Aorta (tissue), 5 donors: ENCODE measurements at regions not wholly inside any gene's neighbourhood (a gene's known extent, or its start where the extent isn't known, plus 50 kb on each side); places are given as distances from the start of the nearest gene placed in this dataset.

Experiments
- ATAC-seq: fragments of 200-7000 bp; cut with Tn5 transposase; one replicate; pipeline ENCODE4 v1.9.1; 2022; ENCODE audit warnings: moderate library complexity; ENCODE audit not compliant: low FRiP score
- DNase-seq, 2 donors: peaks; one replicate each; pipeline ENCODE4 v3.0.0-alpha.2; 2020
- H3K27ac ChIP-seq, 2 donors: one replicate each; pipeline ENCODE4 v1.5.1; 2013; ENCODE audit warnings: low read length in 2 of 2, mild to moderate bottlenecking in 2 of 2, moderate library complexity in 2 of 2, control low read depth in 1 of 2, inconsistent platforms in 1 of 2, low read depth in 1 of 2
- H3K27me3 ChIP-seq, 2 donors: one replicate each; pipeline ENCODE4 v1.6.1; 2013; ENCODE audit warnings: control low read depth in 1 of 2, low read length in 1 of 2, mild to moderate bottlenecking in 1 of 2, moderate library complexity in 1 of 2; ENCODE audit not compliant: insufficient read depth in 2 of 2, control insufficient read depth in 1 of 2
- H3K36me3 ChIP-seq, 2 donors: one replicate each; pipeline ENCODE4 v1.6.1; 2013; ENCODE audit warnings: control low read depth in 1 of 2, low read length in 1 of 2, mild to moderate bottlenecking in 1 of 2; ENCODE audit not compliant: insufficient read depth in 2 of 2, control insufficient read depth in 1 of 2
- H3K4me1 ChIP-seq, 2 donors: one replicate each; pipeline ENCODE4 v1.6.1; 2013; ENCODE audit warnings: low read length in 2 of 2, control low read depth in 1 of 2, mild to moderate bottlenecking in 1 of 2, moderate library complexity in 1 of 2; ENCODE audit not compliant: insufficient read depth in 2 of 2, control insufficient read depth in 1 of 2
- H3K4me3 ChIP-seq, 2 donors: one replicate each; pipeline ENCODE4 v1.5.1; 2013; ENCODE audit warnings: low read length in 2 of 2, control low read depth in 1 of 2, mild to moderate bottlenecking in 1 of 2
- H3K9me3 ChIP-seq: one replicate; pipeline ENCODE4 v1.6.1; 2013; ENCODE audit warnings: mild to moderate bottlenecking, low read length; ENCODE audit not compliant: control insufficient read depth
- WGBS, 2 donors: extraction: QIAGEN DNeasy Blood & Tissue Kit; methylation state at CpG; one replicate each; pipeline ENCODE4 v1.1.7; 2013; 5-methylcytosine and 5-hydroxymethylcytosine counted together
- intact Hi-C, 2 donors: fragments of 100-400 bp; cut with DNase I; formaldehyde crosslinking; loops; one replicate each; pipeline versions ENCODE4 v1.14.2 to v1.15.0; 2022
- donor health status: healthy with polysubstance abuse.
- donor health status: Bipolar disorder and iron deficiency.
- donor health status: DM: no; HTN: no; CAD: no.
- donor health status: DM: no; HTN: no; CAD: no.
- donor health status: DM: yes; HTN: yes; CAD: no.

DNA sequence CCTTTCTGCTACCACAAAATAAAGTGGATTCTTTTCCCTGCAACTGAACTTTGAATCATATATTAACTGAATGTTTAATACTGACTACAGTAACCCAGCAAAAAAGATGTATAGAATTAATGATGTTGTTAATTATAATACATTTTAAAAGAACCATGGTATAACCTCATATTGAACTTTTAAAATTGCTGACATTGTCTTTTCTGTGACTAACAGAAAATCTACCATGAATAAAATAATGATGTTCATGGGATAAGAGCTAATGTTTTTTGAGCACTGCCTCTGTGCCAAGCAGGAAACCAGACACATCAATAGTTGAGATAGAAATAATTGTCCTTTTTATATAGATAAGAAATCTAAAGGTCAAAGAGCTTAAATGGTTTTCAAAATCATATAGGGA, 691.9 kb downstream of the PDHA2 start:
- Histone ChIP-seq H3K4me1 (no peaks in the 10 kb centered on the region), H3K36me3 (no peaks in the 10 kb centered on the region), H3K9me3 (peaks cover 1% of the 10 kb centered on the region), H3K27me3 (no peaks in the 10 kb centered on the region), H3K27ac (no peak overlapping the region), H3K4me3 (no peak overlapping the region)
- no peak for DNase-seq
- intact Hi-C loops: no loop called here
- ATAC-seq: no peak

DNA sequence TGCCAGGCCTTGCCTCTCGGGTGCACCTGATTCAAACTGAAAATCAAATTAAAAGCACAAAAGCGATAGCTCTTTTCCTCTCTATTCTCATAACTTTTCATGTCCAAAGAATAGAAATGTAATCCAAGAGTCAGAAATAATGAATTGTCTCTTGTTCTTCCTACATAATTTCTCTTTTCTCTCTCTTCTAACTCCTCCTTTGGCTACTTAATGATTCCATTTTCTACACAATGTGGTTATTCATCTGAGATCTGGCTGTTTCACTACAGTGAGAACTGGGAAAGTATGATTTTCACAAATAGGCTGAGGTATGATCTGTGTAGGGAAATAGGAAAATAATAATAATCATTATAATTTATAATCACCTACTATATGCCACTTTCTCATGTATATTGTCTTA, 703.5 kb downstream of the PDHA2 start:
- 94 to 95% methylated on average over 2 of the region's 2 CpGs for WGBS, 2 donors
- Histone ChIP-seq H3K27me3 (no peaks in the 10 kb centered on the region), H3K27ac (no peak overlapping the region), H3K4me3 (no peak overlapping the region), H3K36me3 (no peaks in the 10 kb centered on the region), H3K9me3 (peaks cover 2% of the 10 kb centered on the region), H3K4me1 (no peaks in the 10 kb centered on the region)
- DNase-seq: no peak
- ATAC-seq: no peak
- intact Hi-C loops: no loop called here

DNA sequence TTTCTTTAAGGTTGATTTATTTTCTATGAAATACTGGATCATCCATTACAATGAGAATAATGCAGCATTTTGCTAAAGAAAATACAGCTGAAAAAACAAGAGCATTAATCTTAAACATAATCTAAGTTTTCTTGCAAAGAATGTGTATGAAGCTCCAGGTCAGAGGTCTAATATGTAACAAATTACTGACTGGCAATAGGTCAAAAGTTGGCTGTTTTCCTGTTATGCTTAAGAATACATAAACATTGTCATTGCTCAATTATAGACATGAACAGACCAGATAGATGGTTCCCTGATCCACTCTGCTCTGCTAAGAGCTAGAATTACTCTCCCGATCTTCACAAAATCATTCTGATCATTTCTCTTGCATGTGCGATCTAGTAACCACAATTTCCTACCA, 718.6 kb downstream of the PDHA2 start:
- no peak overlapping the region for H3K4me3 ChIP-seq
- ATAC-seq: no peak
- no peak for DNase-seq
- no peak overlapping the region for H3K27ac ChIP-seq
- H3K27me3 ChIP-seq: no peaks in the 10 kb centered on the region
- WGBS, 2 donors: 54 to 63% methylated on average over 2 of the region's 2 CpGs
- no peaks in the 10 kb centered on the region for H3K4me1 ChIP-seq
- peaks cover 1% of the 10 kb centered on the region for H3K9me3 ChIP-seq
- H3K36me3 ChIP-seq: no peaks in the 10 kb centered on the region
- intact Hi-C loops: no loop called here

DNA sequence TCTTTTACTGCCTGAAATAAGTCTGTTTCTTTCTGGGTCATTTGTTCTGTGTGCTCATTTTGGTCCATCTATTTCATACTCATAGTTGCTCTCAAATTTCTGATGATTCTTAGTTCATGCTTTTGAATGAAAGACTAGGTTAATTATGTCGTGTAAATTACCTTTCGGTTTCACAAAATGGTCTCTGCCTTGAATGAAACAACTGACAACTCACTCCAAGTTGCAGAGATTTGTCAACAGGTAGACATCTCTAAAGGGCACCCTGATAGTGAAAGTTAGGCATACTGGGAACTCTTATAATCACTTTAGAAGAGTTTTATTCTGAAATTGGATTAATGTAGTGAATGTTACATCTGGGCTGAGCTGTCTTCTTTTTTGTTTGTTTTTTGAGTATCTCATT, 726.9 kb downstream of the PDHA2 start:
- Histone ChIP-seq H3K4me1 (no peaks in the 10 kb centered on the region), H3K27ac (no peak overlapping the region), H3K4me3 (no peak overlapping the region), H3K36me3 (no peaks in the 10 kb centered on the region), H3K9me3 (no peaks in the 10 kb centered on the region), H3K27me3 (no peaks in the 10 kb centered on the region)
- 89 to 92% methylated on average over 2 of the region's 2 CpGs for WGBS, 2 donors
- ATAC-seq: no peak
- no peak for DNase-seq
- intact Hi-C loops: no loop called here

DNA sequence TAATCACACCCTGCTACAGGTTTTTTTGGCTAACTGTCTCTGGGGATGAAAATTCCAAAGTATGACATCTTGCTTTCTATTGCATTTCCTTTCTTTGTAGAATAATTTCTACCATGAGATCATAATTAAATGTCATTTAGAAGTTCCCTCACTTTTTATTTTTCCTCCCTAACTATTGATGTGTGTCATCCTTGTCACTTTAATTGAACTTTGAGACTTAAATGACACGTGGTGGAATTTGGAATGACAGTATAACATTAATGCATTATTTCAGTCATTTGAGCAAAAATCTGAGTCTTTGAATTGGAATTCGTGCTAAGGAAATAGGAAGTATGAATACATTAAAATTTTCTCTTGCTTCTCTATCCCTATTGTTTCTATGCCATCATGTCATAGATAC, 745.4 kb downstream of the PDHA2 start:
- no peak overlapping the region for H3K27ac ChIP-seq
- ATAC-seq (no peak), DNase-seq (no peak)
- H3K4me3 ChIP-seq: no peak overlapping the region
- 71 to 74% methylated on average over 2 of the region's 2 CpGs for WGBS, 2 donors
- H3K27me3 ChIP-seq: no peaks in the 10 kb centered on the region
- H3K4me1 ChIP-seq: no peaks in the 10 kb centered on the region
- intact Hi-C loops: no loop called here
- no peaks in the 10 kb centered on the region for H3K36me3 ChIP-seq
- H3K9me3 ChIP-seq: peaks cover 3% of the 10 kb centered on the region

DNA sequence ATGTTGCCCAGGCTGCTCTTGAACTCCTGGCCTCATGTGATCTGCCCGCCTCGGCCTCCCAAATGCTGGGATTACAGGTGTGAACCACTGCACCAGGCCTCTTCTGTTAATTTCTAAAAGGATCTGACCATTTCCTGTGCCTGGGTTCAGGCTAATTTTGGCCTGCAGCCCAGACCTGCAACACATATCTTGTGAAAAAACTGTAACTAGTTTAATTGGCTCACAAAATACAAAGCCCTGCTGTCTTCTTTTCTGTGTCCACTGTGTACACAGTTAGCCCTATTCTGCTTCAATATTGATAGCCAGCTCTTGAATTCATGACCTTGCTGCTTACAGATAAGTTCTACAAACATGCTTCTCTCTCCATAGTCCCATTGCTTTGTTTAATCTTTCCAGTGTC, 753.5 kb downstream of the PDHA2 start:
- intact Hi-C loops: no loop called here
- no peaks in the 10 kb centered on the region for H3K27me3 ChIP-seq
- no peaks in the 10 kb centered on the region for H3K9me3 ChIP-seq
- DNase-seq (no peak), ATAC-seq (no peak)
- 86 to 92% methylated on average over 2 of the region's 2 CpGs for WGBS, 2 donors
- no peaks in the 10 kb centered on the region for H3K36me3 ChIP-seq
- H3K4me1 ChIP-seq: no peaks in the 10 kb centered on the region
- H3K4me3 ChIP-seq: no peak overlapping the region
- H3K27ac ChIP-seq: no peak overlapping the region

DNA sequence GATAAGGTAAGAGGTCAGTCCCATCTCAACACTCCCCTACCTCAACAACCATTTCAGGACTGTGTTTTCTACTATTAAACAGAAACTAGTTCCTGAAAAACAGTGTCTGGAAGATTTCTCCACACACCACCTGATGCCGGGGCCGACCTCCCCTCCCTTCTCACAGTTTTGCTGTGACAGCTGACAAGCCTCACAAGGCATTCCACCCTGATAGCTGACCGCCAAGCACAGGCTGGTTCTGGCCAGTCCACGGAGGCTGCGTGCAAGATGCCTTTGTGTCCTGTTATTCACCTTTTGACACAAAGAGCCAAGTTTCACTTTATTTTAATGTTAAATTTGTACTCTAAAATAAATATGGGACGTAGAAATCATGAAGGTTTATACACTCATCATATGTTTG, 758.6 kb downstream of the PDHA2 start:
- H3K36me3 ChIP-seq: no peaks in the 10 kb centered on the region
- H3K9me3 ChIP-seq: no peaks in the 10 kb centered on the region
- H3K4me3 ChIP-seq: no peak overlapping the region
- DNase-seq (no peak), ATAC-seq (no peak)
- 29 to 33% methylated on average over 6 of the region's 6 CpGs for WGBS, 2 donors
- H3K27me3 ChIP-seq: no peaks in the 10 kb centered on the region
- H3K27ac ChIP-seq: no peak overlapping the region
- intact Hi-C loops: no loop called here
- H3K4me1 ChIP-seq: no peaks in the 10 kb centered on the region

DNA sequence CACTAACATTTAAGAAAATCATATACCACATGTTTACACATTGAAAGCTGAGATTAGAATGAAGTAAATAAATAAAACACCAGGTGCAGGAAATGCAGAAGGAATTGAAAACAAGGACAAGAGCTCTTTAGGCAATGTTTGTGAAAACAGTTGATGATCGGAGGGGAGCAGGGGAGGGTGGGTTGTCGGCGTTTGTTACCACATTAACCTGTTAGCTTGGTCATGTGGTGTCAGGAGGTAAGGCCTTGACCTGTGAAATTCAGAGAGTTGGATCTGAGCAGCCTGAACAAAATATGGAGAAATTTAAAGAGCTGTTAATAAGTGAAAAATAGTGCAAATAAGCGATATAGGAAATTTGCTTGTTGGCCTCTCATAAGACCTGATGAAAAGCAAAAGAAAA, 759.9 kb downstream of the PDHA2 start:
- 92 to 93% methylated on average over 4 of the region's 4 CpGs for WGBS, 2 donors
- Histone ChIP-seq H3K4me3 (no peak overlapping the region), H3K27me3 (peaks cover 0 to 1% of the 10 kb centered on the region in 2 donors), H3K4me1 (no peaks in the 10 kb centered on the region), H3K9me3 (no peaks in the 10 kb centered on the region), H3K36me3 (no peaks in the 10 kb centered on the region), H3K27ac (no peak overlapping the region)
- DNase-seq (no peak), ATAC-seq (no peak)
- intact Hi-C loops: no loop called here

DNA sequence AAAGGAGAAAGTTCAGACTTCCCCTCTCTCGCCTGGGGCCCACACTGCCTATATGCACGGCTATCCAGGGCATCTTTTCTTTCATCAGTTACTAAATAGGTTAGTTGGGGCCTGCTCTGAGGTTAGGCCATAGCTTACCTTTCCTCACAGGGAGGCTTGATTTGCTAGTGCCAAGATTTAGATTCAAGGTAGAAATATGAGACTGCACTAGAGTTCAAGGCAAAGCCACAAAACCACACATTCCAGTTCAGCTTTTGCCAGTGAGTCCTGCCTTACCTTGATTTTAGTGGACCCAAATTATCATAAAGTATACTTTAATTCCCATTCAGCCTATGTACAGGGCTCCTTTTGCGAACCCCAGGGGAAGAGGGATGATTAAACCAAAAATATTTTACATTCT, 762.8 kb downstream of the PDHA2 start:
- 62 to 94% methylated on average over 3 of the region's 3 CpGs for WGBS, 2 donors
- H3K4me3 ChIP-seq: no peak overlapping the region
- intact Hi-C loops: no loop called here

More for the DNA sequence above, 762.8 kb downstream of the PDHA2 start:
- Histone ChIP-seq H3K27ac (no peak overlapping the region), H3K27me3 (peaks cover 0 to 1% of the 10 kb centered on the region in 2 donors), H3K9me3 (no peaks in the 10 kb centered on the region), H3K4me1 (no peaks in the 10 kb centered on the region), H3K36me3 (no peaks in the 10 kb centered on the region)
- DNase-seq: no peak
- ATAC-seq: no peak
